ENCODE measurements at regions not wholly inside any gene's neighbourhood (a gene's known extent, or its start where the extent isn't known, plus 50 kb on each side); places are given as distances from the start of the nearest gene placed in this dataset.

DNA sequence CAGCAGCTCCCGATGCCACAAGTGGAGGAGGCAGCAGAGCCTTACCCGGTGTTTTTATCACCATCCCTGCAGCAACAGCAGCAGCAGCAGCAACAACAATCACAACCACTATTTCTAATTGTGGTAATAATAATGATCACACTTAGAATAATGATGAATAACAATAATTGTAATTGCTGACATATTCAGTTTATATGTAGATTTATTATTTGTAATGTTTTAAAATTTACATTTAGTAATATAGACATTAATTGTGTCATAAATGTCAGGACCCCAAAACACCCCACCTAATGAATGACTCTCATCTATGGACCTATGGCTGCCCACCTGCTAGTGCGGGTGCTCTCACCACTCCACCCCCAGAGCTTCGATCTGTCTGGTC, 170.0 kb downstream of the AHSP start:
- Histone ChIP-seq H3K27me3 (ENCODE audit: low read length) (no peaks in the 10 kb centered on the region), H3K9ac (ENCODE audit: low read length) (no peak overlapping the region), H3K79me2 (ENCODE audit: low read length) (peaks cover 24% of the 10 kb centered on the region), H4K20me1 (ENCODE audit: insufficient read depth, low read depth, low read length) (no peaks in the 10 kb centered on the region), H3K4me3 (ENCODE audit: low read length) (no peak overlapping the region), H3K9me2 (replicated peaks; ENCODE audit: insufficient read depth, low read length) (no peaks in the 10 kb centered on the region), H3K4me2 (ENCODE audit: low read depth, low read length, poor library complexity, severe bottlenecking) (no peak overlapping the region), H2AFZ (ENCODE audit: low read length) (no peak overlapping the region), H3K27ac (ENCODE audit: low read length) (no peak overlapping the region), H3K9me3 (ENCODE audit: low read length) (no peaks in the 10 kb centered on the region), H3K36me3 (ENCODE audit: insufficient read depth, low read length) (no peaks in the 10 kb centered on the region), H3K4me1 (ENCODE audit: low read length) (peaks cover 9% of the 10 kb centered on the region)
- no peak for DNase-seq

DNA sequence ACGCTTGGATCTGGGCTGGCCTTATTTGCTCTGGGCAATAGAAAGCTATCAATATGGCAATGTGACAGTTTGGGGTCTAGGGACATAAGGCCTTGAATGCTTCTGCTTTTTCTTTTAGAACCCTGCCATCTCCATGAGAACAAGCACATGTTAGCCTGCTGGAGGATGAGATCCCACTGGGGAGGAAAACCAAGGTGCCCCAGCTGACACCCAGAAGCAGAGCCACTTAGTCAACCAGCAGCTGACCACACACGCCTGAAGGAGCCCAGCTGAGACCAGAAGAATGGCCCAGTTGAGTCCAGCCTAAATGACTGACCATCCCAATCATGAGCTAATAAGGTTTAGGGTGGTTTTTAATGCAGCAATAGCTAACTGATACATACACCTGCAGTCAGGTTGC, 171.2 kb downstream of the AHSP start:
- Histone ChIP-seq H2AFZ (ENCODE audit: low read length) (no peak overlapping the region), H3K27me3 (ENCODE audit: low read length) (no peaks in the 10 kb centered on the region), H3K4me2 (ENCODE audit: low read depth, low read length, poor library complexity, severe bottlenecking) (no peak overlapping the region), H3K9me2 (replicated peaks; ENCODE audit: insufficient read depth, low read length) (no peaks in the 10 kb centered on the region), H3K9me3 (ENCODE audit: low read length) (no peaks in the 10 kb centered on the region), H4K20me1 (ENCODE audit: insufficient read depth, low read depth, low read length) (no peaks in the 10 kb centered on the region), H3K36me3 (ENCODE audit: insufficient read depth, low read length) (peaks cover 1% of the 10 kb centered on the region; the same call in 1 of the 2 replicates), H3K27ac (ENCODE audit: low read length) (no peak overlapping the region), H3K4me3 (ENCODE audit: low read length) (no peak overlapping the region), H3K9ac (ENCODE audit: low read length) (no peak overlapping the region), H3K79me2 (ENCODE audit: low read length) (peaks cover 30% of the 10 kb centered on the region), H3K4me1 (ENCODE audit: low read length) (peaks cover 9% of the 10 kb centered on the region)
- DNase-seq = no peak

DNA sequence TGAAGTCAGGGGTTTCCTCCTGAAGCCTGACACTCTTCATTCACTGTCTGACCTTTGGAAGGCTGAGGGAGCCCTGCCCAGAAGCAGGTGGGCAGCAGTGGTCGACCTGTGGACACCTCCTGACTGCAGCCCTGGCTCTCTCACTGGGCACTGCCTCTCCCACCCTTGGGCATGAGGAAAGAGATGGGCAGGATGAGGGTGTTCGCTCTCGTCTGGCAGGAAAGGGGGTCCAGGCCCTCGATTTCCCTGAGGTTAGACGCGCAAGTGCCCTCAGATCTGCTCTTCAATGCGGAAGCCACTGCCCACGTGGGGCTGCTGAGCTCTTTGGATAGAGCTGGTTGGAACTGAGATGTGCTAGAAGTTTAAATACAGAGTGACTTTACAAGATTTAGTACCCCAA, 171.9 kb downstream of the AHSP start:
- DNase-seq = no peak

DNA sequence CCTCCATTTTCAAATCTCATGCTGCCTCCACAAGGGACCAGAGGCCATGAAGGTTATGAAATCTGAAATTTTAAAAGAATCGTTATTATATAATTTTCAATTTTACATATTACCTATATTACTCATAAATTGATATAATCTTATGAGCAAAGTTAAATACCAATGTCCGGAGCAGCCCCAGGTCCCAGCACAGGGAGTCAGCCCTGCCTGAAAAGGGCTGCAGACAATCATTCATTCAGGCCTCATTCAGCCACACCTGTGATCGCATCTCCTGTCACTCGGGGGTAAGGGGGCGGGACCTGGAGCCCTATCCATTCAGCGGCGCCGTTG, 172.5 kb downstream of the AHSP start:
- Histone ChIP-seq H3K4me3 (ENCODE audit: low read length) (peak overlapping the region; percentile 74), H4K20me1 (ENCODE audit: insufficient read depth, low read depth, low read length) (no peaks in the 10 kb centered on the region), H2AFZ (ENCODE audit: low read length) (no peak overlapping the region), H3K4me1 (ENCODE audit: low read length) (peaks cover 9% of the 10 kb centered on the region), H3K9ac (ENCODE audit: low read length) (peak overlapping the region; percentile 89; the same call in 1 of the 2 replicates), H3K27ac (ENCODE audit: low read length) (no peak overlapping the region), H3K36me3 (ENCODE audit: insufficient read depth, low read length) (peaks cover 6% of the 10 kb centered on the region; the same call in 1 of the 2 replicates), H3K4me2 (ENCODE audit: low read depth, low read length, poor library complexity, severe bottlenecking) (peak overlapping the region; percentile 85), H3K27me3 (ENCODE audit: low read length) (no peaks in the 10 kb centered on the region), H3K9me2 (replicated peaks; ENCODE audit: insufficient read depth, low read length) (no peaks in the 10 kb centered on the region), H3K79me2 (ENCODE audit: low read length) (peaks cover 30% of the 10 kb centered on the region), H3K9me3 (ENCODE audit: low read length) (no peaks in the 10 kb centered on the region)
- DNase-seq = no peak

More for the DNA sequence above, 171.9 kb downstream of the AHSP start:
- Histone ChIP-seq H3K9ac (ENCODE audit: low read length) (no peak overlapping the region), H4K20me1 (ENCODE audit: insufficient read depth, low read depth, low read length) (no peaks in the 10 kb centered on the region), H3K4me1 (ENCODE audit: low read length) (peaks cover 9% of the 10 kb centered on the region), H3K9me2 (replicated peaks; ENCODE audit: insufficient read depth, low read length) (no peaks in the 10 kb centered on the region), H3K79me2 (ENCODE audit: low read length) (peaks cover 30% of the 10 kb centered on the region), H3K27me3 (ENCODE audit: low read length) (no peaks in the 10 kb centered on the region), H3K9me3 (ENCODE audit: low read length) (no peaks in the 10 kb centered on the region), H3K4me3 (ENCODE audit: low read length) (no peak overlapping the region), H3K27ac (ENCODE audit: low read length) (no peak overlapping the region), H3K36me3 (ENCODE audit: insufficient read depth, low read length) (peaks cover 6% of the 10 kb centered on the region; the same call in 1 of the 2 replicates), H3K4me2 (ENCODE audit: low read depth, low read length, poor library complexity, severe bottlenecking) (no peak overlapping the region), H2AFZ (ENCODE audit: low read length) (no peak overlapping the region)

DNA sequence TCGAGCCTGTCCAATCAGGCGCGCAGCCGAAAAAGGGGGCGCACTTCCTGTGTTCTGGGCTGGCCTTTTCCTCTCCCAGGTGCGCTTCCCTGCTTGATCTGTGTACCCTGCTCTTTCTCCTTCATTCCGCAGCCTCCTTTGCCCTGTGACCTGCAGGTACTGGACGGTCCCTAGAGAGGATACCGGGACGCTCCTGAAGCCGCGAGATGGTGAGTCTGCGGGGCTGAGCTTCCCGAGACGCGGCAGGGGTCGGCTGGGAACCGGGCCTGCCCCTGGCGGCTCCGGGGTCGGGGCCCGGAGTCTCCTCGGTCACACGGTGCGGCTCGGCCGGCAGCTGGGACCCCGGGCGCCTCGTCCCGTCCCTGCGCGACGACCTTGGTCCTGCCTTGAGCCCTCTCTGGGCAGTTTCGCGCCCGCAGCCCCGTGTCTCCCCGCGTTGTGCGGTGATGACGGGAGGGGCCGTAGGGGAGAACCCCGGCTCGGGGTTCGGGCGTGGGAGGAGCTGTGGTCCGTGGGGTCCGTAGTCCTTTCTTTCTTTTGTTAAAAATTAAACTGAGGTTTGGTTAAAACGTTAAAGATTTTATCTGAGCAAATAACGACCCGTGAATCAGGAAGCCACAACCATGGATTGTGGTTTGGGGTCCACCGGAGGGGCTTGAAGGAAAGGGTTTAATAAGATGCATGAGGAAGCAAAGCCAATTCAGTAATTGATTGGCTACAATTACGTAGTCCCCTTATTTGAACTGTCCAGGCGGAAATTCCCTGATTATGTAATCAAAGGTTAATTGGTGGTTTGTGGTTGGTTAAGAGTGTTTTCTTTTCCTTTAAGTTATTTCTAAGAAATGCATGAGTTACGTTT, 172.8 kb upstream of the ZNF267 start:
- Histone ChIP-seq H2AFZ (ENCODE audit: low read length) (peak overlapping the region; percentile 68), H4K20me1 (ENCODE audit: insufficient read depth, low read depth, low read length) (no peaks in the 10 kb centered on the region), H3K27ac (ENCODE audit: low read length) (peak overlapping the region; percentile 0; the same call in 1 of the 2 replicates), H3K4me3 (ENCODE audit: low read length) (peak overlapping the region; percentile 74), H3K4me2 (ENCODE audit: low read depth, low read length, poor library complexity, severe bottlenecking) (peak overlapping the region; percentile 85), H3K9me3 (ENCODE audit: low read length) (no peaks in the 10 kb centered on the region), H3K9ac (ENCODE audit: low read length) (peak overlapping the region; percentile 89), H3K79me2 (ENCODE audit: low read length) (peaks cover 30% of the 10 kb centered on the region), H3K36me3 (ENCODE audit: insufficient read depth, low read length) (peaks cover 6% of the 10 kb centered on the region; the same call in 1 of the 2 replicates), H3K9me2 (replicated peaks; ENCODE audit: insufficient read depth, low read length) (no peaks in the 10 kb centered on the region), H3K4me1 (ENCODE audit: low read length) (peaks cover 9% of the 10 kb centered on the region), H3K27me3 (ENCODE audit: low read length) (no peaks in the 10 kb centered on the region)
- DNase-seq = peak; percentile 96

GRCh38 chr16:31701734-31702133, 171.9 kb upstream of the ZNF267 start:
- peaks cover 6% of the 10 kb centered on the region; the same call in 1 of the 2 replicates for H3K36me3 ChIP-seq (ENCODE audit: insufficient read depth, low read length)
- H3K4me1 ChIP-seq (ENCODE audit: low read length) = peaks cover 9% of the 10 kb centered on the region
- H3K79me2 ChIP-seq (ENCODE audit: low read length) = peaks cover 30% of the 10 kb centered on the region
- H2AFZ ChIP-seq (ENCODE audit: low read length) = no peak overlapping the region
- H3K4me2 ChIP-seq (ENCODE audit: low read depth, low read length, poor library complexity, severe bottlenecking) = peak overlapping the region; percentile 85
- no peaks in the 10 kb centered on the region for H3K27me3 ChIP-seq (ENCODE audit: low read length)
- no peaks in the 10 kb centered on the region for H3K9me2 ChIP-seq (replicated peaks; ENCODE audit: insufficient read depth, low read length)
- H3K27ac ChIP-seq (ENCODE audit: low read length) = peak overlapping the region; percentile 0; the same call in 1 of the 2 replicates
- H4K20me1 ChIP-seq (ENCODE audit: insufficient read depth, low read depth, low read length) = no peaks in the 10 kb centered on the region
- H3K4me3 ChIP-seq (ENCODE audit: low read length) = peak overlapping the region; percentile 74
- H3K9ac ChIP-seq (ENCODE audit: low read length) = peak overlapping the region; percentile 89
- no peak for DNase-seq
- no peaks in the 10 kb centered on the region for H3K9me3 ChIP-seq (ENCODE audit: low read length)

DNA sequence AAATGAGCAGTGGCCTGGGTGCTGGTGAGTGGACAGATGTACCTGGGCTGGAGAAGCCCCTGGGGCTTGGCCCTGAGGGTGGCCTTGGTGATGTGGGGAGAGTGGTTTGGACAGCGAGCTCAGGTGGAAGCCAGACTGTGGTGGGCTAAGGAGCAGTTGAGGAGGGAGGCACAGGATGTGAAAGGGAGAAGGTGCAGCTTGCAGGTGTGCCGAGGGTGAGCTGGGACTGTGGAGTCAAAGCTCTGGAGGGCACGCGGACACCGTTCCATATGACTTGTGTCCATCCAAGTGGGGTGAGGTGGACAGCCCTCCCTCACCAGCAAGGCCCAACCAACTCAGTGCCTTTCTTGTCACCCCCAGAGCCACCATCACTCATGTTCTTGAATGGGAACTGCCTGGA, 170.8 kb upstream of the ZNF267 start:
- Histone ChIP-seq H3K9me3 (ENCODE audit: low read length) (no peaks in the 10 kb centered on the region), H3K4me2 (ENCODE audit: low read depth, low read length, poor library complexity, severe bottlenecking) (no peak overlapping the region), H3K27me3 (ENCODE audit: low read length) (no peaks in the 10 kb centered on the region), H3K27ac (ENCODE audit: low read length) (no peak overlapping the region), H3K36me3 (ENCODE audit: insufficient read depth, low read length) (peaks cover 13% of the 10 kb centered on the region; the same call in 1 of the 2 replicates), H4K20me1 (ENCODE audit: insufficient read depth, low read depth, low read length) (no peaks in the 10 kb centered on the region), H3K9me2 (replicated peaks; ENCODE audit: insufficient read depth, low read length) (no peaks in the 10 kb centered on the region), H3K79me2 (ENCODE audit: low read length) (peaks cover 30% of the 10 kb centered on the region), H3K4me1 (ENCODE audit: low read length) (peaks cover 9% of the 10 kb centered on the region), H3K9ac (ENCODE audit: low read length) (no peak overlapping the region), H2AFZ (ENCODE audit: low read length) (no peak overlapping the region), H3K4me3 (ENCODE audit: low read length) (no peak overlapping the region)
- DNase-seq = peak; percentile 26

DNA sequence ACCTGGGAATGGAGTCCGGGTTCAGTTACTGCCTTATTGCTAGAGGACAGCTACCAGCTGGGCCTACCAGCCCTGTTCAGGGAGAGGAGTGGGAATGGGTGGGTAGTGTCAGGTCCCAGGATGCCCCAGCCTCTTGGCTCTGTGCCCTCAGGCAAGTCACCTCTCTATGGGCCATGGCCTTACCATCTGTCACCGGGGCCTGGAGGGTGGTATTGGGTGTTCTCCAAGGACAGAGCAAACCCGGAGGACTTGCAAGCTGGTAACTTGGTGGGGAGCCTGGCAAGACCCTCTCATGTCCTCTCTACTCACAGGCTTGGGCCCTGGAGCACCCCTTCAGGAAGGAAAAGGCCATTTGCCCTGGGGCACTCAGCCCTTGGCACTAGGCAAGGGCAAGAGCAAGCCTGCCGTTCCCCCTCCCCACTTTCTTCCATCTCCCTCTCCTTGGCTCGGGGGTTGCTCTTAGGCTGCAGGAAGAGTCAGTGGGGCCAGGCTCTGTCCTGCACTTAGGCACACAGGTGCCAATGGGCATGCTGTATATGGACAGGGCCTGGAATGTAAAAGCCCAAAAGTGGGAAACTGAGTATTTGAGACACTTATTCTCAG, 170.0 kb upstream of the ZNF267 start:
- Histone ChIP-seq H3K27me3 (ENCODE audit: low read length) (no peaks in the 10 kb centered on the region), H3K9me2 (replicated peaks; ENCODE audit: insufficient read depth, low read length) (no peaks in the 10 kb centered on the region), H2AFZ (ENCODE audit: low read length) (no peak overlapping the region), H3K79me2 (ENCODE audit: low read length) (peaks cover 30% of the 10 kb centered on the region), H4K20me1 (ENCODE audit: insufficient read depth, low read depth, low read length) (no peaks in the 10 kb centered on the region), H3K4me2 (ENCODE audit: low read depth, low read length, poor library complexity, severe bottlenecking) (no peak overlapping the region), H3K9me3 (ENCODE audit: low read length) (no peaks in the 10 kb centered on the region), H3K4me3 (ENCODE audit: low read length) (no peak overlapping the region), H3K4me1 (ENCODE audit: low read length) (peaks cover 9% of the 10 kb centered on the region), H3K9ac (ENCODE audit: low read length) (no peak overlapping the region), H3K27ac (ENCODE audit: low read length) (no peak overlapping the region), H3K36me3 (ENCODE audit: insufficient read depth, low read length) (peaks cover 18% of the 10 kb centered on the region; the same call in 1 of the 2 replicates)
- DNase-seq = peak; percentile 5
